GM18519 (cell line): ENCODE measurements at regions not wholly inside any gene's neighbourhood (a gene's known extent, or its start where the extent isn't known, plus 50 kb on each side); places are given as distances from the start of the nearest gene placed in this dataset.
"Not testable (repeated sequence)": the region's sequence is repeated elsewhere in the genome, so short reads cannot be mapped to it uniquely, and the experiment has no call there.

ENCODE experiments used
- ATAC-seq: cut with Tn5 transposase; IDR thresholded peaks from one replicate; pipeline ENCODE4 v1.9.1; 2021; ENCODE audit warnings: mild to moderate bottlenecking, moderate library complexity; ENCODE audit not compliant: unreplicated experiment, low FRiP score

- ATAC-seq = no peak
These were observed 217.3 kb downstream of the ETAA1 start for GRCh38 chr2:67614454-67614853.

GRCh38 chr2:67616749-67617148 lies 219.6 kb downstream of the ETAA1 start:
- ATAC-seq = peak; percentile 86

GRCh38 chr2:67619204-67619603 lies 222.1 kb downstream of the ETAA1 start:
- ATAC-seq = no peak

GRCh38 chr2:67623741-67624140 lies 226.6 kb downstream of the ETAA1 start:
- not testable (repeated sequence) for ATAC-seq

- ATAC-seq = no peak
These were observed 228.0 kb downstream of the ETAA1 start for GRCh38 chr2:67625178-67625577.

DNA sequence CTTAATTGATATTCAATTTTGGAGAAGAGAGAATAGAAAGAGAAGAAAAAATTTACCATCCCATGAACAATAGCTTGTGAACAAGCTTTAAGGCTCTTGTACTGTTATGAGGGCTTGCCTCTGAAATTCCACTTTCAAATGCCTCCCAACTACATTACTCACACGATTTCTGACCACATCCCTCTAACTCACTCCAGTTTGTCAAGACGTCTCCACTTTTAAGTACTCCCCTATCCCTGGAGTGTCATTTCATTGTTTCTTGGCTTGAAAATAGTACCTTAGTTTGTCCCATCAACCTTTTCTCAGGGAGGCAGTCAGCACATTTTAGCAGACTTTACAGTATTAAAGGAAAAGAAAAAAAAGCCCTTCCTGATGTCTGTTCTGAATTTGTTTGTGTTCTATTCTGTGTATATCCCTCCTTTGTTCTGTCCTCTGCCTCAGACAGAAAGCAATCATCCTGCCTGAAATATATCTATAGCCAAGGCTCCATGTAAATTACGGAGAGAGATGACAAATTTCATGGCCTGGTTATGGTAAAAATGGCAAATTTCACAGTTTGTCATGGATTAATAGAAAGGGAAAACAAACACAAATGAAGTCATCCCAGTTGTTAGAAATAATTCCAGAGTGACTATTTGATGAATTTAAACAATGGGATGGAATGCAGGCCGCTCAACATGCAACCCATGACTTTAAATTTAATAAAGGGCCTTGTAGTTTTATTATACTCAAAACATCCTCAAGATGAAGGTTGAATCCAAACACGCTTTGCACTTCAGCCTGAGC lies 228.8 kb downstream of the ETAA1 start:
- no peak for ATAC-seq

- no peak for ATAC-seq
These were observed 229.5 kb downstream of the ETAA1 start for GRCh38 chr2:67626656-67627055.

GRCh38 chr2:67627456-67628207 lies 230.5 kb downstream of the ETAA1 start:
- ATAC-seq = no peak

- no peak for ATAC-seq
These were observed 231.8 kb downstream of the ETAA1 start for GRCh38 chr2:67628892-67629291.

DNA sequence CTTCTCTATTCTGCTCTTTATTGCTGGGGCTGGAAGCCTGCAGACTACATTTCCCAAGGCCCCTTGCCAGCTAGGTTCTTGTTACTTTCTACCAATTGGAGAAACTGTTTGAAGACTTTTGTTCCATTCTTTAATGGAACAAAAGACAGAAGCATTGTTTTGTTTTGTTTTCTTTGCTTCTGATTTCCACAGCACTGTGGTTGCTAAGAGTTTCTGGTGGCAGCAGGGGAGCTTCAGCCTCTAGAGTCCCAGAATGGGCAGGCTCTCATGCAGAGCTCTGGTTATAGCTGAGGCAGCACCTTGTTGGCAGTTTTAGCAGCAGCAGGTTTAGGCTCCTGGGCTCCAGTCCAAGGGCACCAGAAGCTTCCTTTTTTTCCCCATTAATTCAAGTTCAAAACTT lies 234.3 kb downstream of the ETAA1 start:
- ATAC-seq = no peak

- no peak for ATAC-seq
These were observed 236.2 kb downstream of the ETAA1 start for GRCh38 chr2:67633212-67633856.

DNA sequence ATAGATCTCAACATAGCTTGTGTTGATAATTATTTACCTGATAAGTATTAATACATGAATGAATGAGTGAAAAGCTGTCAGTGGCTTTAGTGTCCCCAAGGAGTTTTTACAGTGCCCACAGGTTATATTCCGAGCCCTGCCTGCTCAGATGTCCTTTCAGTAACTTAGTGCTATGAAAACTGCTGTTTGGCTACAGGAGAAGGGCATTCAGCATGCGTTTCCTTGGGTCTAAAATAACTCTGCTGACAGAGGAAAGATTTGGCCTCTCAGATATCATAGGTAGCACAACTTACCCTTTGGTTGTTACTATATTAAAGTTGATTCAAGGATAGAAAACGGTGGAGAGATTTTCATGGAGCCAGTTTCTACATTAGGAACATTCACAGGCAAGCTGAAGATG lies 241.0 kb downstream of the ETAA1 start:
- ATAC-seq = no peak

DNA sequence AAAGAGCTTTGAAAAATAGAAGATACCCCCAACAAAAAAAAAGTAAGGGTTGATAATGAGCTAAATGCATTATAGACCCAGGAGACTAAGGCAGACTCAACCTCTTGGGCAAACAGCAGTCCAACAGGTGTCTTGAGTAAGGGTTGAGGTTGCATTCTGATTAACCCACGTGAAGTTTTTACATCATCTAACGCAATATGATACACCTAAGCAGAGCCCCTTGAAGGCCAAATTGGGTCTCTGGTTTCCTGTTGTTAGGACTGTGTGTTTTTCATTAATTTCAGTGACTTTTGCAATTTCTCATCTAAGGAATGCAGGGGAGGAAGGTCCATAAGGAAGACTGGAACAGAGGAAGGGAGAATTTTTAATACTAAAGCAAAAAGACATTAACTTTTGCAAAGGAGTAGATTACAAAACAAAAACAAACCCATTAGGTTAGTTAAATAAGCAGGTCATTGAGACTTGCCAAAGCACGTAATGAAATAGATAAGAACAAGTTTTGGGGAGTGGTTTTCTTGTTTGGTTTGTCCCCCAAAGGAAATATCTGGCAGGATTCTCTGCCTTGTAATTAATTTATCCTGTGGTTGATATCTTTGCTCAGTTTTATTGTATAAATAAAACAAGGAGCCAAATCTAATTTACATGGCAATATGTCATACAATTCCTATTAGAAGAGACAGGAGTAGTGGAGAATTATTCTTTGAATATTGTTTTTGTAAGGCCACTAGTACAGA lies 244.3 kb downstream of the ETAA1 start:
- no peak for ATAC-seq

DNA sequence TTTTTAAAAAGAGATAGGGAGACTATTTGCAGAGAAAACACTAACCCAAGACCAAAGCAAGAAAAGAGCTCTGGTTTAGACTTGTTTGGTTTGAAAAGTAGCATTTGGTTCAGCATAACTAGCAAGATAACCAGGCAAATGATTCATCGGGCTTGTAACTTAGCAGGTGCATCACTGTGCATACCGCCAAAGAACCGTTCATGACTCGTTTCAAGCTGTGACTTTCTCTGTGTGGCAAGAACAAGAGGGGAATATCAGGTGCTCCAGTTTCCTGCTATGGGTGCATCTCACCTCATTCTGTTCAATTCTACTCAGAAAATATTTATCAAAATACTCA lies 244.9 kb downstream of the ETAA1 start:
- no peak for ATAC-seq

- no peak for ATAC-seq
These were observed 245.8 kb downstream of the ETAA1 start for GRCh38 chr2:67642961-67643360.

GRCh38 chr2:67645280-67646138 lies 248.4 kb downstream of the ETAA1 start:
- ATAC-seq = no peak

GRCh38 chr2:67646714-67647333 lies 249.7 kb downstream of the ETAA1 start:
- ATAC-seq = no peak

GRCh38 chr2:67649331-67650261 lies 252.5 kb downstream of the ETAA1 start:
- no peak for ATAC-seq
